Stomach (tissue), 8 donors: ENCODE measurements at regions not wholly inside any gene's neighbourhood (a gene's known extent, or its start where the extent isn't known, plus 50 kb on each side); places are given as distances from the start of the nearest gene placed in this dataset.

ENCODE experiments used
- DNase-seq, 2 donors: peaks; one replicate each; pipeline versions ENCODE4 v3.0.0 to v3.0.0-alpha.2; 2013 to 2019
- H3K27ac ChIP-seq, 5 donors: fragments of 200-600 bp in 4 of 5; sonication (generic) in 4 of 5; one replicate each; pipeline ENCODE4 v1.5.1; 2013 to 2019; ENCODE audit warnings: mild to moderate bottlenecking in 1 of 5, moderate library complexity in 1 of 5
- H3K27me3 ChIP-seq, 3 donors: fragments of 200-600 bp; sonication (generic); one replicate each; pipeline ENCODE4 v1.5.1; 2017 to 2019; ENCODE audit warnings: mixed run types in 1 of 3
- H3K36me3 ChIP-seq, 4 donors: fragments of 200-600 bp; sonication (generic); 1 replicate in 3 of 4; 2 replicates in 1 of 4; pipeline ENCODE4 v1.5.1; 2016 to 2019
- H3K4me1 ChIP-seq, 4 donors: fragments of 200-600 bp; sonication (generic); one replicate each; pipeline ENCODE4 v1.5.1; 2016 to 2019
- H3K4me3 ChIP-seq, 4 donors: fragments of 200-600 bp; sonication (generic) in 3 of 4; one replicate each; pipeline ENCODE4 v1.5.1; 2016 to 2019; ENCODE audit warnings: mild to moderate bottlenecking in 1 of 4
- H3K9me3 ChIP-seq, 4 donors: fragments of 200-600 bp; sonication (generic); one replicate each; pipeline ENCODE4 v1.5.1; 2016 to 2019
- CTCF ChIP-seq, 7 experiments: fragments of 450-650 bp in 4 of 7; fragments of 200-600 bp in 3 of 7; sonication (generic) in 3 of 7; IDR thresholded peaks; one replicate each; pipeline ENCODE4 v1.5.1; 2016 to 2019; ENCODE audit warnings: antibody characterized with exemption in 7 of 7, control low read depth in 2 of 7, mild to moderate bottlenecking in 1 of 7
- EP300 ChIP-seq: sonication (generic); formaldehyde crosslinking; IDR thresholded peaks from one replicate; pipeline ENCODE4 v1.6.1; 2017; ENCODE audit warnings: antibody characterized with exemption
- POLR2A ChIP-seq, 4 donors: fragments of 450-650 bp; IDR thresholded peaks; one replicate each; pipeline ENCODE4 v1.6.1; 2016; ENCODE audit warnings: antibody characterized with exemption in 4 of 4, control low read depth in 2 of 4, mild to moderate bottlenecking in 1 of 4, moderate library complexity in 1 of 4
- POLR2AphosphoS5 ChIP-seq, 3 donors: sonication (generic); formaldehyde crosslinking; IDR thresholded peaks; one replicate each; pipeline ENCODE4 v1.6.1; 2016; ENCODE audit warnings: antibody characterized with exemption in 3 of 3
- WGBS, 5 donors: extraction: QIAGEN DNeasy Blood & Tissue Kit in 3 of 5; methylation state at CpG; one replicate each; pipeline versions ENCODE4 v1.1.5 to v1.1.7; 2013 to 2018; 5-methylcytosine and 5-hydroxymethylcytosine counted together
- intact Hi-C: fragments of 100-400 bp; cut with DNase I; formaldehyde crosslinking; loops from one replicate; pipeline ENCODE4 v1.15.1; 2023; ENCODE audit warnings: low total_unique reads
- donor health status: healthy with polysubstance abuse.
- donor health status: Bipolar disorder and iron deficiency.
- donor health status: healthy.

GRCh38 chr18:65347446-65347845 lies 403.4 kb upstream of the CDH7 start:
- no peaks in the 10 kb centered on the region for H3K36me3 ChIP-seq
- H3K9me3 ChIP-seq = peaks cover 0 to 8% (median 5%) of the 10 kb centered on the region in 4 donors
- TF ChIP-seq CTCF (IDR thresholded peaks at IDR 0.05) (no peak), POLR2A (IDR thresholded peaks at IDR 0.05) (no peak), POLR2AphosphoS5 (IDR thresholded peaks at IDR 0.05) (no peak), EP300 (no peak)
- H3K27ac ChIP-seq = no peak overlapping the region
- intact Hi-C loops = no loop called here
- H3K4me1 ChIP-seq = no peaks in the 10 kb centered on the region
- H3K27me3 ChIP-seq = no peaks in the 10 kb centered on the region
- 57 to 69% (median 63%) methylated on average over 6 of the region's 6 CpGs for WGBS, 5 donors
- no peak overlapping the region for H3K4me3 ChIP-seq
- no peak for DNase-seq

- no peak overlapping the region for H3K4me3 ChIP-seq
- H3K4me1 ChIP-seq = no peaks in the 10 kb centered on the region
- no peaks in the 10 kb centered on the region for H3K36me3 ChIP-seq
- intact Hi-C loops = no loop called here
- H3K27me3 ChIP-seq = no peaks in the 10 kb centered on the region
- 55 to 76% (median 69%) methylated on average over 3 of the region's 3 CpGs for WGBS, 5 donors
- H3K27ac ChIP-seq = no peak overlapping the region
- TF ChIP-seq CTCF (IDR thresholded peaks at IDR 0.05) (no peak), EP300 (no peak), POLR2AphosphoS5 (IDR thresholded peaks at IDR 0.05) (no peak), POLR2A (IDR thresholded peaks at IDR 0.05) (no peak)
- DNase-seq = no peak
- H3K9me3 ChIP-seq = peaks cover 0 to 8% (median 5%) of the 10 kb centered on the region in 4 donors
These were observed 404.7 kb upstream of the CDH7 start for GRCh38 chr18:65346086-65346485.

- no peak for DNase-seq
- Histone ChIP-seq H3K4me3 (no peak overlapping the region), H3K9me3 (peaks cover 0 to 8% (median 5%) of the 10 kb centered on the region in 4 donors), H3K4me1 (no peaks in the 10 kb centered on the region), H3K36me3 (no peaks in the 10 kb centered on the region), H3K27me3 (no peaks in the 10 kb centered on the region), H3K27ac (no peak overlapping the region)
- intact Hi-C loops = no loop called here
- no peak for TF ChIP-seq POLR2AphosphoS5 (IDR thresholded peaks at IDR 0.05)
- TF ChIP-seq EP300 = no peak
- TF ChIP-seq CTCF (IDR thresholded peaks at IDR 0.05) = no peak
- TF ChIP-seq POLR2A (IDR thresholded peaks at IDR 0.05) = no peak
- 87 to 91% (median 90%) methylated on average over 5 of the region's 5 CpGs for WGBS, 5 donors
These were observed 407.2 kb upstream of the CDH7 start for GRCh38 chr18:65343571-65343970.

- H3K27ac ChIP-seq = no peak overlapping the region
- no peak for DNase-seq
- WGBS, 5 donors = 62 to 92% (median 78%) methylated on average over 3 of the region's 3 CpGs
- no peaks in the 10 kb centered on the region for H3K36me3 ChIP-seq
- H3K4me1 ChIP-seq = no peaks in the 10 kb centered on the region
- H3K4me3 ChIP-seq = no peak overlapping the region
- no peaks in the 10 kb centered on the region for H3K27me3 ChIP-seq
- intact Hi-C loops = no loop called here
- no peaks in the 10 kb centered on the region for H3K9me3 ChIP-seq
- TF ChIP-seq EP300 = no peak
- TF ChIP-seq CTCF (IDR thresholded peaks at IDR 0.05) = no peak
- no peak for TF ChIP-seq POLR2A (IDR thresholded peaks at IDR 0.05)
- TF ChIP-seq POLR2AphosphoS5 (IDR thresholded peaks at IDR 0.05) = no peak
These were observed 414.4 kb upstream of the CDH7 start for GRCh38 chr18:65336411-65336810.
